ENCODE measurements at regions not wholly inside any gene's neighbourhood (a gene's known extent, or its start where the extent isn't known, plus 50 kb on each side); places are given as distances from the start of the nearest gene placed in this dataset.

- TF ChIP-seq CTCF (IDR thresholded peaks at IDR 0.05): no peak
- no peak for TF ChIP-seq POLR2A (IDR thresholded peaks at IDR 0.05)
These were observed 236.7 kb downstream of the TENT5A start for GRCh38 chr6:81515562-81516453.
